ENCODE measurements at regions not wholly inside any gene's neighbourhood (a gene's known extent, or its start where the extent isn't known, plus 50 kb on each side); places are given as distances from the start of the nearest gene placed in this dataset.

DNA sequence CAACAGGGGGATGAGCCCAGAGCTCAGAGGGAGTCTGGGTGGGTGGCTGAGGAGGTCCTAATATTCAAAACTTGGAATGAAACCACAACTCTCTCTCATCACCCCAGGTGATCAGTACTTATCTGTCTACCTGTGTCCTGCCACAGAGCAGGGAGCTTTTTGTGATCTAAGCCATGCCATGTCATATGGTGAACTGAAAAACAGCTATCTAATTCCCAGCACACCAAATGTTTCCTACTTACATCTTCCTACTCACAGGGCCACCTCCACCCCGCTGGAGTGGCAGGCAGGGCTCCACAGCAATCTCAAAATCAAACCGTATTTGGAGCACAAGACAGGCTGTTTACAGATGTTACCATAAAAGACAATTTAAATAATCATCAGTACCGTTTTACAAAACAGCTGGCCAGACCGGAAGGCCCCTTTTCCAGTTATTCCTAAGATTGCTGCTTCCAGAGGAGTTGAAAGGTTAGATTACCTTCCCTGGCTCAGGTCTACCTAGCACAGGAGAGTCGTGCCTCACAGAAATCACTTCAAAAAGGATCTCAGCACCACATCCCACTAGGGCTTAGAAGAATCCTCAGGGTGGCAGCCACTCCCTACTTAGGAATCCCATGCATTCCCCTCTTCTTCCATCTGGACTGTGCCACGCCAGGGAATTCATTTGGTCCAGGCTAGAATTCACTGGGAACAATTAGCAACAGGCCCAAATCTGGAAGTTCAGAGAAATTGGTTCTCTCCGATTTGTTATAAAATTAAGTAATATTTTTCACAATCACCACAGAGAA, 226.6 kb upstream of the IL12A start:
- FAIRE-seq (no peak), DNase-seq (ENCODE audit: extremely low spot score, insufficient read length, low read depth) (no peak)

DNA sequence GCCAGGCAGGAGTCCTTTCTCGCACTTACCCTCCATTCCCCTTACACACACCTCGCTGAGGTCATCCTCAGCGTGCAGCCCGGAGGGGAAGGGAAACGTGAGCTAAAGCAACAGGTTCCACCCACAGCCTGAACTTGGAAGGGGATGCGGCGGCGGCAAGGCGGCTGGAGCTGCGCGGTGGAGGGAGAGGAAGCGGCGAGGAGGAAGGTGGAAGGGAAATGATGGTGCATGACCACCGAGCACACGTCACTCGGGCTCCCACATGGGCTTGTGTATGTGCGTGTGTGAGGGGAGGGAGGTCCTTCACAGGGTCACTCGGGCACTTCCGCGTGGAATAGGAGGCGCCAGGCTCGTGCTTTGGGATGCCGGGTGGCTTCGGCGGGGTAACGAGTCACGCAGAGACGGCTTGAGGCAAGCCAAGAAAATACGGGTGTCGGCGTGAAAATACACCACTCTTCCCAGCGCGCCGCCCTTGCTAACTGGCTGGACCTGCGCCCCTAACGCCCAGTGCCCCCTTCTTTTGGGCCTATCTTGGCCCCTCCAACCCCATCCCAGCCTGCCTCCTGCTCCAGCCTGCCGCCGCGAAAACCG, 225.5 kb upstream of the IL12A start:
- no peak for DNase-seq (ENCODE audit: extremely low spot score, insufficient read length, low read depth)
- FAIRE-seq = no peak

DNA sequence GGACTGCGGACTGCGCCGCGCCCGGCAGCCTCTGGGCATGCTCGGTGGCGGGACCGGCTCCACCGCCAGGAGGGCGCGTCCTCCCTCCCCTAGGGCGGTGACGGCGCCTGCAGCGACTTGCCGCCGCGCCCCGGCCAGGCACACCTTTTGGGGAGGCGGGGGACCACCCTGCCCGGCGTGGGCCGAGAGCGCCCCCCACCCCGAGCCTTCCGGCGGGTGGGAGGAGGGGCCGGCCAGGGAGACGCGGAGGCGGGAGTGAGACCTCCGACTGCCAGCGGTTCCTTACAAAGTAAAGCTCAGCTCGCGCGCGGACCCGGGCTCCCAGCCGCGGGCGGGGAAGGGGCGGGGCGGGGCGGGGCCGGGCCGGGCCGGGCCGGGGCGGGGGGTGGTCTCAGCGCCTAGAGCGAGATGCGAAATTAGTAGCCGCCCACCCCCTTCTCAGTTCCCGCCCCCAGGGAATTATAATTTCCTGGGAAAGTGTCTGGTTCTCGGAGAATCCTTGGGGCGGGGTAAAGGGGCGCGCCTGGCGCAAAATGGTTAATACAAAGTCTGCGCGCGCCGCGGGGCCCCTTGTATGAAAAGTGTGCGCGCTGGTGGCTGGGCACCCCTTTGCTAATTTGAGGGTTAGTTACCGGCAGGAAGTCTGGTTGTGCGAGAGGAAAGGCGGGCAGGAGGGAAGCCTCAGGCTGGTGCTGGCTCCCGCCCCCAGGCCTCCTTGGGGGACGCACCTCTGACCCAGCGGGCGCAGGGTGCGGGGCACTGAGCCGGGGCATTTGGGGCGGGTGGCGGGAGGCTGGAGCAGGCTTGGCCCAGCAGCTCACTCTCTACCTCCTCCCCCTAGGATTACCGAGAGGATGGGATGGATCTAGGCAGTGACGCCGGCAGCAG, 224.8 kb upstream of the IL12A start:
- FAIRE-seq = no peak
- no peak for DNase-seq (ENCODE audit: extremely low spot score, insufficient read length, low read depth)

DNA sequence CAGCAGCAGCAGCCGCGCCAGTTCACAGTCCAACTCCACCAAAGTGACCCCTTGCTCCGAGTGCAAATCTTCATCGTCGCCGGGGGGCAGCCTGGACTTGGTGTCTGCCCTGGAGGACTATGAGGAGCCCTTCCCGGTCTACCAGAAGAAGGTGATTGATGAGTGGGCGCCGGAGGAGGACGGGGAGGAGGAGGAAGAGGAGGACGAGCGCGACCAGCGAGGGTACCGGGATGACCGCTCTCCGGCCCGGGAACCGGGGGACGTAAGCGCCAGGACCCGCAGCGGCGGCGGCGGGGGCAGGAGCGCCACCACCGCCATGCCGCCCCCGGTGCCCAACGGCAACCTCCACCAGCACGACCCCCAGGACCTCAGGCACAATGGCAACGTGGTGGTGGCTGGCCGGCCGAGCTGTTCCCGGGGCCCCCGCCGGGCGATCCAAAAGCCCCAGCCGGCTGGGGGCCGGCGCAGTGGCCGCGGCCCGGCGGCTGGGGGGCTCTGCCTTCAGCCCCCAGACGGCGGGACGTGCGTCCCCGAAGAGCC, 224.1 kb upstream of the IL12A start:
- no peak for DNase-seq (ENCODE audit: extremely low spot score, insufficient read length, low read depth)
- FAIRE-seq = no peak

DNA sequence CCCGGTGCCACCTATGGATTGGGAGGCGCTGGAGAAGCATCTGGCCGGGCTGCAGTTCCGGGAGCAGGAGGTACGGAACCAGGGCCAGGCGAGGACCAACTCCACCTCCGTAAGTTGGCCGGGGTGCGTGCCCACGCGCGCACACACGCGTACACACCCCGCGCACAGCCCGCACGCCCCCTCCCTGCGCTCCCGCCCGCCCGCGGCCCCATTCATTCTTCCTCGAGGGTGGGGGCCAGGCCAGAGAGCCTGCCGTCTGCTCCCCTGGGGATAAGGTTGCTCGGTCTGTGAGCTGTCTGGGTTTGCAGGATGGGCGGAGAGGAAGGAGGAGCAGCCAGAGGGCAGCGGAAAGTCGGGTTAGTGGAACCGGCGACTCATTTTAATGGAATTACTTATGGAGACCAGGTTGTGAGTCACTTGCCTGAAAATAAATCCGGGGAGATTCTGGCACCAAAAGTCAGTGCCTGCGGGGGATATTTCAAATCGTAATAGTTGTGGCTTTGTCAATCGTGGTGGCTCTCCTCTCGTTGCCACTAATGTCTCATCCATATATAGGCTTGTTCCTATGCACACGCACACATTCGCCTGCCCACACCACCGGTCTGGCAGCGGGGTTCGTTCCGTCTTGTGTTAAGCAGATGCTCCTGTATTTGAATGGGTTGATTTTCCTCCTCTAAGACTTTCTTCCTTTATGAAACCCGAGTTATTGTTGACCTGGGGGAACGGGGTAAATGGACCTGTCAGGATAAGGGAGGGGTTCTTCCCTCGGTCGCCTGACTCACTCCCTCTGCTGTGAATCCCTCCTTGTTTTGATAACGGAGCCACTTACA, 223.4 kb upstream of the IL12A start:
- no peak for FAIRE-seq
- no peak for DNase-seq (ENCODE audit: extremely low spot score, insufficient read length, low read depth)

DNA sequence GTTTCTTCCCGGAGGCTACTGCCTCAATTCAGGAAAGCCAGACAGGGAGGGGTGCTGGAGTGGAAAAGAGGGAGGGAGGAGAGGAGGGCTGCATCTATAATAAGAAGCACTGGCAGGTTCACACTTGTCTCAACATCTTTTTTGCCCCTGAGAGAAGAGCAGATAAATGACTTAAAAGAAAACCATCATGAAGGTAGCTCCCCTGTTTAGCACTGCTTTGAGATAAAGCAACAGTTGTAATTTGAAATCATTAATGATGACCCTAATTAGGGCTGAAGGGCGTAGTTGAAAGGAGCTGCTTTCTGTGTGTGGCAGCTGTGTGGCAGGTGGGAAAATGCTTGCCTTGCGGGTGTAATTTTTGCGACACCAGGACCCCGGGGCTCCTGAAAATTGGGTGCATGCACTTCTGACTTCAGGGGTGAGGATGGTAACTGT, 222.8 kb upstream of the IL12A start:
- DNase-seq (ENCODE audit: extremely low spot score, insufficient read length, low read depth) = no peak
- FAIRE-seq = no peak

DNA sequence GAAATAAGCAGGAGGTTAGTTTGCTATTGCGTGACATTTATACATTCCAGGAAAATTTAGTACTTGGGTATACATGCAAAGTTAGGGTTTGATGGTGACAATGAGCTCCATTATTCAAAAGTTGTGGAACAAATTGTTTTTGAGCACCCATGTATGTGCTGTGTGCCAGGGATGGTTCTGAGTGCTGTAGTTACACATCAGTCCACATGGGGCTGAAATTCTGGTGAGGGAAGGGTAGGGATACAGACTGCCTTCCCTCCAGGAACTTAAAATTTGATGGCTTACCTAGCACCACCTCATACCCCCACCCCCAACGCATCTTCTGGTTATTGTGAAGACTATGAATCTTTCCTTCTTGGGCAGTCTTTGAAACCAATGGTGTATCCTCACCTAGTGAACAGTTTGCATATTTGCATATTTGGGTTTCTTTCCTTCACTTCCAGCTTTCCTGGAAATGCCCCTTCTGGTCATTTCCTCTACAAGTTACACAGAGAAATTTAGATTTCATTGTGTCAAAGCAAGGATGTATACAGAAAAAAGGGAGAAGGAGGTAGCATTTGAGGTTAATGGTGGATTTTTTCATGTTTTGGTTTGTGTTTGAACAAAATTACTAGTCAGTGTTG, 222.0 kb upstream of the IL12A start:
- no peak for DNase-seq (ENCODE audit: extremely low spot score, insufficient read length, low read depth)
- no peak for FAIRE-seq

DNA sequence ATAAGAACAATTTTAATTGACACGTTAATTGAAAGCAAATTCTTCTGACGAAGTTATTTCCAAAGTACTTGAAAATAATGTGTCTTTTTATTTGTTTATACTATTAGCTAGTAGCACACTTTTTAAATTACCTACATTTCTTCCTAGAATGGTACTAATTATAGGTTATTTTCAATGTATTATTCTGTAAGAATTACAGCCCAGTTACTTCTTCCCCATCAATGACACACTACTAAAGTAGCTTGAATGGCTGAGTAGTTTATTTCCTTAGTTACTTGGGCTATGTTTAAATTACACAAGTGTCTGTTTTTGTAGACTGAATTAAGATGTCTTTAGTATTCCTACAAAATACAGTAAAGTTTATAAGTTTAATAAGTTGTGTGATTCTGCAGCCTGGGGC, 217.6 kb upstream of the IL12A start:
- DNase-seq (ENCODE audit: extremely low spot score, insufficient read length, low read depth) = no peak
- no peak for FAIRE-seq

DNA sequence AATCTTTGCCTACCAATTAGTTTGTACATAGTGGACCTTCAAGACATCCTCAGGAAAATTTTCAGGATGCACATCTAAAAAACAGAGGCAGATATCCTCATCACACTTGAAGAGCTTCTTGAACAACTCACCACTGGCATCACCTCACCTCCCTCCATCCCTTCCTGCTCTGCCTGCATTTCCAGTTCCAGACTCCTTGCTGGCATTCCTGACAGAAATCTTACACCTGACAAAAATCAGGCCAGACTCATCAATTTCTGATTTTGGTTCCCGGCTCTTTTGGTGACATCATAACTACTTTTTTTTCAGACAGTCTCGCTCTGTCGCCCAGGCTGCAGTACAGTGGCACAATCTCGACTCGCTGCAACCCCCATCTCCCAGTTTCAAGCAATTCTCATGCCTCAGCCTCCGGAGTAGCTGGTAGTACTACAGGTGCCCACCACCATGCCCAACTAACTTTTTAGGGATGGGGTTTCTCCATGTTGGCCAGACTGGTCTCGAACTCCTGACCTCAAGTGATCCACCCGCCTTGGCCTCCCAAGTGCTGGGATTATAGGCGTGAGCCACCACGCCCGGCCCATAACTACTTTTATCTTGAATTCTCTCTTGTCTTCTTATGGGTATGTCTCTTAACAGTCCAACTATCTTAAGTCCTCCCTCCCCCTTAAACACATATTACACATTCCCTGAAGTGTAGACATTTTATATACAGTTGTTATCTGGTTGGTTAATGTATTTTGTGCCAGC, 216.6 kb upstream of the IL12A start:
- FAIRE-seq = no peak
- no peak for DNase-seq (ENCODE audit: extremely low spot score, insufficient read length, low read depth)

DNA sequence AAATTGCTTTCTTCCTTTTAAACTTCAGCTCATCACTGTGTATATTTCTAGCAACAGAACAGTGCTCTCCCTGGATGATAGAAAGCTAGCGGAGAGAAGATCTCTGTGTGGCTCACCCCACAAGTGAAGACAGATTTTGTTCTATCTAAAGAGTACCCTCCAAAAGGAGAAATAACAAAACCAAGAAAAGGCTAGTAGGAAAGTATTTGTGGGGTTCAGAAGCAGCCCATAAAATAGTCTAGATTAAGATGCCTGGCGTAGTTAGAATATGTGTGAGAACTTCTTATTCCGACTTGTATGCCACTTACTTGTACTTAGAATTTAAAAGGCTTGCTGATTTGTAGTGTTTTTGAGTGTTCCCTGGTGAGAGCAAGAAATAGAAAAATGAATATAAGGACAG, 214.9 kb upstream of the IL12A start:
- no peak for DNase-seq (ENCODE audit: extremely low spot score, insufficient read length, low read depth)
- FAIRE-seq = no peak

DNA sequence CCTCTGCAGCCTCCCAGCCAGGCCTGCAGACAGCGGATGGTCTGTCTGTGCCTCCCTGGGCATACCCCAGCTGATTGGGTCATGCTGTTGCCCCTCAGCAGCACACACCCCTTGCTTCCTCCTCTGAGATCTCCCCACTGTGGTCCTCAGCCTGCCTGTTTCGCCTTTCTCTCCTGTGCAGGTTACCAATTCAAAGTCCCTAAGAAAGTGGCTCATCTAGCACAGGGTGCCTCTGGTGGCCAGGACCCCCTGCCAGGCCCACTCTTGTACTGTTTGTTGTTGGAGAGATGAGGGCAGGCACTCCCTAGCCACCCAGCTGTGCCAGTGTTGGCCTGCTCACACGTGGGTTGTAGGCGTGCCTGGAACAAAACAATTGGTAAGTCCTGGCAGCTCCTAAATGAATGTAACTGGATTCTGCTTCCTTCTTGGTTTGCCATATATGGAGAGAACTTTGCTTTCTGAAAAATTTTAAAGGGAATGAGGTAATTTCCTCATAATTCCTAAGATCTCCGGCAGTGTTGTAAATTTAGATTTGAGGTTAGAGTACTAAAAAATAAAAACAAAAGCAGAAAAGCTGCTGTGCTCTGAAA, 213.2 kb upstream of the IL12A start:
- FAIRE-seq = no peak

DNA sequence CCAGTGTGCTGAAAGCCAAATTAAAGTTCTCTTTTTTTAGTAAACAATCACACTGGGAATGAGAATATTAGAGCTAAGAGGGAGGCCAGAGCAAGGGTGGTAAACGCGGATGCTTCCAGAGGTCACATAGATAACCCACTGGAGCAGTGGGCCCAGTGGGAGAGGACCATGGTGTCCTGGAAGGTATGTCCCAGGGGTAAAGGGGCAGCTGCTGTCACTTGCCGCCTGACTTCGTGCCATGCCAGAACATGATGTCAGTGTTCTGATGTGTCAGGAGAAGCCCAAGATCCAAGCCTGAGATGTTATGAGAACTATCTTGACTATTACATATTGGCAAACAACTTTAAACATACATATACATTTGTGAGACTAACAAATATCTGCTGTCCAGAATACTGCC, 211.9 kb upstream of the IL12A start:
- FAIRE-seq = no peak
- DNase-seq (ENCODE audit: extremely low spot score, insufficient read length, low read depth) = no peak

More for the DNA sequence above, 213.2 kb upstream of the IL12A start:
- no peak for DNase-seq (ENCODE audit: extremely low spot score, insufficient read length, low read depth)

DNA sequence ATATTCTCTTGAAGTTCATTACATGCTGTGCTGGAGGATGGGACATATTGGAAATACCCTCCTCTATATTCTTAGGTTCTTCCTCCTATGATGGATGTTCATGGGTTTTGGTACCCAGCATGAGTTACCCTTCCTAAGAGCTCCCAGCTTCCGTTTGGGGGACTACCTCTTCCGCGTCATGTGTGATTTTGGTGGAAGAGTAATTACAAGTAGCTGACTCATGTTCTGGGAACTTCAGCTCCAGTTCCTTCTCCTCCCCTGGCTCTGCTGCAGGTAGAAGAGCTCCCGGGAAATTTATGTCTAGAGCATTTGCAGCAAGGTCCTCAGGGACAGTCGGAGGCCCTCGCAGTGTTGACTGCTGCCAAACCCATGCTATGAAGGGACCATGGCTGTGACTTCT, 208.8 kb upstream of the IL12A start:
- no peak for FAIRE-seq

DNA sequence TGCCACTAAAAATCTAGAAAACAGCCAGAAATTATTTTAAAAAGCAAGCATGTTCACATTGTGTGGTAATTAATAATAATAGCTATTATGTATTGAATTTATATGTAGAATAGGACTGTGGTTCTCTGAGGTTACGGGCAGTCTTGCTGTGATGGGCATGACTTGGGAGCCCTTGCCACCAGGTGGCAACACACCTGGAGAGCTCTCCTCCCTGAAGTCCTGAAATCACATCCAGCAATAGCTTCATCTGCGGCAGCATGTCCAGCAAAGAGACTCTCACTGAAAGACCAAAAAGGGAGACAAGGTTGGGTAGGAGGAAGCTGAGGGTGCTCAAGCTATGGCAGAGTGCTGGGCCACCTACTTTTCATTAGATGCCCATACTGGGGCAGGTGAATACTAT, 206.8 kb upstream of the IL12A start:
- DNase-seq (ENCODE audit: extremely low spot score, insufficient read length, low read depth) = no peak
- no peak for FAIRE-seq

More for the DNA sequence above, 208.8 kb upstream of the IL12A start:
- DNase-seq (ENCODE audit: extremely low spot score, insufficient read length, low read depth) = no peak

DNA sequence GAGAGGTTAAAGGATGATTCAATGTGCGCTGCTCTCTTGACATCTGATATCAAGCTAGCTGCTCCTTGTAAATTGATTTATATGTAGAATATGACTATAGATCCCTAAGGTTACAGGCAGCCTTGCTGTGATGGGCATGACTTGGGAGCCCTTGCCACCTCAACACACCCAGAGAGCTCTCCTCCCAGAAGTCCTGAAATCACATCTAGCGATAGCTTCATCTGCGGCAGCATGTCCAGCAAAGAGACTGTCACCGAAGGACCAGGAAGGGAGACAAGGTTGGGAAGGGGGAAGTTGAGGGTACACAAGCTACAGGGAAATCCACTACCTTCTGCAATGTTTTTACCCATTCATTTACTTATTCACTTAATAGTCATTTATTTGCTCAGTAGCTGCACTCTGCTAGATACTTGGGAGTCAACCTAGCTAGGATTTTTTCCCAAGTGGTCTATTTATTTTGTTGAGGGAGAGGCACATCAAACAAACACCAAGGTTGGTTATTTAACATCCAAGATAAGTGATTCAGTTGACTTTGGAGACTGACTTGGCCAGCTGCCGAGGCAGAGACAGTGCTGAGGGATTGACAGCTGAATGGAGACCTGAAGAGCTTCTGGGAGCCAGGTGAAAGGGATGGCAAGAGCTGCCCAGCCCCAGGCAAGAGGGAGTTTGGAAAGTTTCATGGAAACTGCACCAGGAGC, 205.8 kb upstream of the IL12A start:
- FAIRE-seq (no peak), DNase-seq (ENCODE audit: extremely low spot score, insufficient read length, low read depth) (no peak)

DNA sequence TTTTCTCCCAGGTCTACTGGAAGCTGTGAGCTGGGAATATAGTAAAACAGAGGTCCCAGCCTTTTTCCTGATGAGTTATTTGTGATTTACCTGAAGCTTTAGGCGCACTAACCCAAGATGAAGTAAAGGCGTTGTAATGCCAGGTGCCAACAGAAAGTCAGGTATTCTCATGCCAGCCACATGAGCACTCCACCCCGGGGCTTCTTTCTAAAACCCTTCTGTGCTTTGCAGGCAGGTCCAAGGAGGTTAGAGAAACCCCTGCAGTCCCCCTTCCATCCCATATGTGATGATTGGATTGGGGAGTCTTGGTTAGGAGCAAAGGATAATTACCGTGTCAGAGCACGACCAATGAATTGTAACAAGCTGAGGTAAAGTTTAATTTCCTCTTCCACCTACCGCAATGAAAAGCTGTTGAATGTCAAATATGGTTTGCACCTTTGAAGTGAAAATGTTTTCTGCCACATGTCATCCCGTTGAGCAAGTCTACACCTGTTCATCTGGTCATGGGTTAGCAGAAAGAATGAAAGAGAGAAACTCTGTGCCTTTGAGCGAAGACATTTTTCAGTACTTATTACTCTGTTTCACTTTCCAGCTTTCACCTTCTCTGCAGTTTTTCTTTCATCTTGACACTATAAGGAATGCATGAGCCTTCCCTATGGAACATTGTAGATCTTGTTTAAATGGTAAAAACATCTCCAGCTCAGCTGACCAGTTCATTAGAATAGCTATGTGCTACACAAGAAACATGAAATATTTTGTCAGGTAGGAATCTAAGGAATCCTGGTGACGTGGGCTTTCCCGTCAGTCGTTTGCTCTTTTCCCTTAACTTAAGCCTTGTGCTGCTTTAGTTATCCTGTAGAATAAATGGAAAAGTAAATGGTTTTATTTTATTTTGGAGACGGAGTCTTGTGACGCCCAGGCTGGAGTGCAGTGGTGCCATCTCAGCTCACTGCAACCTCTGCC, 204.6 kb upstream of the IL12A start:
- DNase-seq (ENCODE audit: extremely low spot score, insufficient read length, low read depth) (no peak), FAIRE-seq (no peak)

DNA sequence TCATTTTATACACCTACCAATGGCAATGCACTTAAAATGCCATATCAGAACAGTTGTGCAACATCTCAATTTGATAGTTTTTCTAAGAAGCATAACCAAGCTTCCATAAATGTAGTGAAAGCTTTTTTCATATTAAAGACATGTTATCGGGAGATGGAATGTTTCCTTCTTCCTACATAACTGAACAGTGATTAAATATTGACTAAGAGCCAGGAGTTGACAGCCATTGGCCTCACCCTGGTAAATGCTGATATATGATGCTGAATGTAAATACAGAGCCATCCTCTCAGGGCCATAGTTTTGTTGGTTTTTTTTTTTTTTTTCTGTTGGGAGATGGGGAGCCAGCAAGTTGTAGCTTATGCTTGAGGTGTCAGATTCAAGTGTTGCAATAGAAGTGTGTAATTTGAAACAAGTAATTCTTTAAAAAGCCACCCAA, 203.3 kb upstream of the IL12A start:
- no peak for DNase-seq (ENCODE audit: extremely low spot score, insufficient read length, low read depth)
- no peak for FAIRE-seq
